ENCODE measurements at regions not wholly inside any gene's neighbourhood (a gene's known extent, or its start where the extent isn't known, plus 50 kb on each side); places are given as distances from the start of the nearest gene placed in this dataset.

DNA sequence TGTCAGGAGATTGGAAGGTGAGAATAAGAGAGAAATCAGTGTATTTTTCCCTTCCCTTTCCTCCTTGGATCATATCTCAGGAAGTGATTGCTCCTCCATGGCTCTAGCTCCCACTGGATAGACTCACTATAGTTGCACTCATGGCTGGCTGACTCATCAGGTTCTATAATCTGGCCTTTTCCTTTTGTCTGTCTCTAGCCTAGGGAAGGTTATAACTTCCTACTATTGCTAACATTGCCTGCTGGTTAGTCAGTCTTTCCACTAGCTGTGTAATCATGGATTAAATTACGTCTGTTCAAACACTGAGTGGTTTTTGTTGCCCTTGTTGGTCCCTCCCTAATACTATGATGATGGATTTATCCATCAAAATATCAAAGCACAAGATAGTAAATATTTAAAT, 195.5 kb upstream of the VEGFC start:
- no peak for DNase-seq (ENCODE audit: extremely low spot score)
- TF ChIP-seq, protein P1, sequence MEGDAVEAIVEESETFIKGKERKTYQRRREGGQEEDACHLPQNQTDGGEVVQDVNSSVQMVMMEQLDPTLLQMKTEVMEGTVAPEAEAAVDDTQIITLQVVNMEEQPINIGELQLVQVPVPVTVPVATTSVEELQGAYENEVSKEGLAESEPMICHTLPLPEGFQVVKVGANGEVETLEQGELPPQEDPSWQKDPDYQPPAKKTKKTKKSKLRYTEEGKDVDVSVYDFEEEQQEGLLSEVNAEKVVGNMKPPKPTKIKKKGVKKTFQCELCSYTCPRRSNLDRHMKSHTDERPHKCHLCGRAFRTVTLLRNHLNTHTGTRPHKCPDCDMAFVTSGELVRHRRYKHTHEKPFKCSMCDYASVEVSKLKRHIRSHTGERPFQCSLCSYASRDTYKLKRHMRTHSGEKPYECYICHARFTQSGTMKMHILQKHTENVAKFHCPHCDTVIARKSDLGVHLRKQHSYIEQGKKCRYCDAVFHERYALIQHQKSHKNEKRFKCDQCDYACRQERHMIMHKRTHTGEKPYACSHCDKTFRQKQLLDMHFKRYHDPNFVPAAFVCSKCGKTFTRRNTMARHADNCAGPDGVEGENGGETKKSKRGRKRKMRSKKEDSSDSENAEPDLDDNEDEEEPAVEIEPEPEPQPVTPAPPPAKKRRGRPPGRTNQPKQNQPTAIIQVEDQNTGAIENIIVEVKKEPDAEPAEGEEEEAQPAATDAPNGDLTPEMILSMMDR (IDR thresholded peaks at IDR 0.05; ENCODE audit: control extremely low read depth, extremely low read depth, low read depth, missing control alignments), result no peak
- POLR2A ChIA-PET, result no interaction called here
- CTCF ChIA-PET, result no interaction called here

DNA sequence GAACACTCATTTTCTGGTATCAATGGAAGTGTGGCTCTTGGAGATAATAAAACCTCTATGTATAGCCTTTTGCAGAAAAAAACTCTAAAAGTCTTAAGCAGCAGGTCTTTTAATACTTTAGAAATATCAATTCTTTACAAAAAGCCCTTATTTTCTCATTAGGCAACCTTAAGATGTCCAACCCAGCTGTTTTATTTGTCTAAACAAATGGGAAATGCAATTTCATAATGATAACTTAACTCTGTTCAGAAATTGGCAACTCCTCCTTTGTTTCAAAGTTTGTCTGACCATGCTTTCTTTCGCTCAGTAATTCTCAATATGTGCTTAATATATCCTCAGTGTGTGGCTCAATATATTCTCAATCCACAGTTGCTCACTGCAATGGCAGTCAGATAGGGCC, 196.5 kb upstream of the VEGFC start:
- POLR2A ChIA-PET, result no interaction called here
- CTCF ChIA-PET, result no interaction called here

DNA sequence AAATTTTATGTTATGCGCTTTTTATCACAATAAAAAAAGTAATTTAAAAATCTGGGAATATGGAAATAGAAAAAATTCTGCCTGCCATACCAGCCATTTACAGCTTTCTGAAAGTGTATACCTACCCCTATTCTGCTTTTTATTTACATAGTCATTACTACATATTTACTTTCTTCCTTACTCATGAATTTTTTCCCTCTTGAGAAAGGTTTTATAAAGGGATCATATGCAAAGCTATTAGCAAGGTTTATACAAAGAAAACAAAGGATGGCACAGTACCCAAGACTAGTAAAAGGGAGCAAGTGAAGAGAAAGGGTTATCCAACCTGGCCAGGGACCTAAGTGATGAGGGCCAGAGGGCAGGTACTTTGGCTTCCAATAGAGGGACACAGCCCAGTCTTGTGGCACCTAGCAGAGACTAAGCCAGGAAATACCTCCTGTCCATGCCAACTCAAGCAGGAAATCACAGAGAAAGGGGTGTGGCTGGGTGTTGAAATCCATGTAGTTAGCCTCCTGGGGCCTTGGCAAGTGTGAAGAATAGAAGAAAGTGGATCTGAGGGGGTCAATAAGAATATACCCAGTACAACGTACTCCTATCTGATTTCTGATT, 207.3 kb upstream of the VEGFC start:
- TF ChIP-seq, protein P1 (IDR thresholded peaks at IDR 0.05; ENCODE audit: control extremely low read depth, extremely low read depth, low read depth, missing control alignments), result no peak
- ChIA-PET POLR2A (no interaction called here), CTCF (no interaction called here)
- DNase-seq (ENCODE audit: extremely low spot score), result no peak

More for the DNA sequence above, 196.5 kb upstream of the VEGFC start:
- no peak for DNase-seq (ENCODE audit: extremely low spot score)
- TF ChIP-seq, protein P1 (IDR thresholded peaks at IDR 0.05; ENCODE audit: control extremely low read depth, extremely low read depth, low read depth, missing control alignments), result no peak

DNA sequence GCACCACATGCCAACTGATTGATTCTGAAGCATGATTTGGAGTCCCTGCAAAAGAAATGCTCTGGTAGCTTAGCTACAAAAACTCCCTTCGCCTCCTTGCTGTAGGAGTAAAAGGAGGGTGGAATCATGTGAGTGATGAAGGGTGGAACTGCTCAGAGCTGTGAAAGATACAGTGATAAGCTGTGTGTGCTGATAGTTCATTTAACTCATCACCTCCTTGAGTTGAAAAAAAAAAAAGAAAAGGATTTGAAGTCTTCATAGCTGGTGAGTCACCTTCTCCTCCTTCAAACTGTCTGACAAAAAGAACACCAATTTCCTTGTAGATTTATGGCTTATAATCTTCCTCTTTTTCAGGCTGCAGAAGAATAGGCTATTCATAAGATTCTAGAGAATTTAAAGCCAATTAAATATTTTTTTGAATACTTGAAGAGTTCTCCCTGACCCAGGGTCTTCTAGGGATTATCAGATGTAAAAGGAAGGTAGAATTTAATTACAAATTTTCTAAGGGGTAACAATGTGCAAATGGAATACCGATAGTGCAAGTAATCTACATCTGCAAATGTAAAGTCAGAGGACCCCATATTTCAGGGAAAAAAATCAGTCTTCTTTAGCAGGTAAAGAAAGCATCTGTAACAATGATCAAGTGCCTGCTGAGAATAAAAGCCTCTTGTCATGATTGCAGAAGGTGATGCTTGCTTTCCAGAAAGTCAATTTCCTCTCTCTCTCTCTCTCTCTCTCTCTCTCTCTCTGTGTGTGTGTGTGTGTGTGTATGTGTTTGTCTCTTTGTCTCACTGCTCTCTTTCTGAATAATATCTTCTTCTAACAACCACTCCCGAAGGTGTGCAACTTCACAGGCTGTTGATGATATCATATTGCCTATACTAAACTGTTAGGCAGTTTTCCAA, 208.8 kb upstream of the VEGFC start:
- no peak for DNase-seq (ENCODE audit: extremely low spot score)
- ChIA-PET POLR2A (no interaction called here), CTCF (interaction anchor here (1.4 kb wide), 1 partner anchor 12 kb away, joined by 4 read pairs; no protein-coding TSS in a partner anchor)
- TF ChIP-seq, protein P1 (IDR thresholded peaks at IDR 0.05; ENCODE audit: control extremely low read depth, extremely low read depth, low read depth, missing control alignments), result no peak

DNA sequence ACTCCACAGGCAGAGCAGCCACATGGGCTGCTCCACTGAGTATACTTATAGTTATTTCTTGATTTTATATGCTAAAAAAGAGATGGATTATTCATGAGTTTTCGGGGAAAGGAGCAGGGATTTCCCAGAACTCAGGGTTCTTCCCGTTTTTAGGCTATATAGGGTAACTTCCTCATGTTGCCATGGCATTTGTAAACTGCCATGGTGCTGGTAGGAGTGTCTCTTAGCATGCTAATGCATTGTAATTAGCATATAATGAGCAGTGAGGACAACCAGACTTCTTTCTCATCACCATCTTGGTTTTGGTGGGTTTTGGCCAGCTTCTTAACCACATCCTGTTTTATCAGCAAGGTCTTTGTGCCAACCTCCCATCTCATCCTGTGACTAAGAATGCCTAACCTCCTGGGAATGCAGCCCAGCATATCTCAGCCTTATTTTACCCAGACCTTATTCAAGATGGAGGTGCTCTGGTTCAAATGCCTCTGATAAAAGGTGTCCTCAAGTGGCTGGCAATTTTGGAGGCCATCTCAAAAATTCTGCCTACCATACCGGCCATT, 213.0 kb upstream of the VEGFC start:
- TF ChIP-seq, protein P1 (IDR thresholded peaks at IDR 0.05; ENCODE audit: control extremely low read depth, extremely low read depth, low read depth, missing control alignments), result no peak
- ChIA-PET POLR2A (no interaction called here), CTCF (interaction anchor here (1.2 kb wide), 1 partner anchor 8 kb away, joined by 3 read pairs; no protein-coding TSS in a partner anchor)
- DNase-seq (ENCODE audit: extremely low spot score), result no peak

DNA sequence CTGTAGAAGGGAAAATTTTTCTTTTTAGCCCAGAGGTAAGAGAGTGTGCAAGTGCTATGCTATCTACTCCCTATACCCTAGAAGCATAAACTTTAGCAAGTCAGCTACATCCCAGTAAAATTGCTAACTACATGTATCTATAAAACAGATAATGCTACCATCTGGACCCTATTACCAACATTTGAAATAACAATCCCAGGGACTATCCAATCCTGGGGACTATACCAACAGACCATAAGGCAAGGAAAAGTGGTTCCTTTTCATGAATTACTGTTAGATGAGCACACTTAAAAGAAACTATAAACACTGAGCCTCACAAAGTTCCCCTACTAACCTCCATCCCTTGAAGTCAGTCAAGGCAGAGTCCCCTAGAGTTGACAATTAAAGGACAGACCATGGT, 213.6 kb upstream of the VEGFC start:
- ChIA-PET POLR2A (no interaction called here), CTCF (no interaction called here)
- TF ChIP-seq, protein P1 (IDR thresholded peaks at IDR 0.05; ENCODE audit: control extremely low read depth, extremely low read depth, low read depth, missing control alignments), result no peak
- no peak for DNase-seq (ENCODE audit: extremely low spot score)
